Kidney capillary endothelial cell (primary cell): ENCODE measurements at regions not wholly inside any gene's neighbourhood (a gene's known extent, or its start where the extent isn't known, plus 50 kb on each side); places are given as distances from the start of the nearest gene placed in this dataset.

Experiments used
- DNase-seq: peaks from one replicate; pipeline ENCODE4 v3.0.0-alpha.2; 2018; ENCODE audit warnings: low spot score

DNA sequence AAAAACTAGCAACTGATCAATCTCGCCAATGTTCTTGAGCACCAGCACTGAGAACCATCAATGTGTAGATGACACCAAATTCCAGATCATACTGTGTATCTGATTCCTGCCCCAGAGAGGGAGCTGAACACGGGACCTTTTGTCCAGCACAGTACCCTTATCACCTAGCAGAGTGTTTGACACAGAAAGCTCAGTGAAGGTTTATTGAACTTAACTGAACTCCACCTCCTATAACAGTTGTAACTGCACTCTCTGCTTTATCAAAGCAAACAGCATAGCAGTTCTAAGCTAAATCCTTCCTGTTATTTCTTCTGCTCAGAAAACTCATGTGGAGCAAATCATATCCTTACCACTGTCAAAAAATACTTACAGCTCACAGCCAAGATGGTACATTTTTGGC, 183.4 kb upstream of the SLCO3A1 start:
- DNase-seq, result no peak

DNA sequence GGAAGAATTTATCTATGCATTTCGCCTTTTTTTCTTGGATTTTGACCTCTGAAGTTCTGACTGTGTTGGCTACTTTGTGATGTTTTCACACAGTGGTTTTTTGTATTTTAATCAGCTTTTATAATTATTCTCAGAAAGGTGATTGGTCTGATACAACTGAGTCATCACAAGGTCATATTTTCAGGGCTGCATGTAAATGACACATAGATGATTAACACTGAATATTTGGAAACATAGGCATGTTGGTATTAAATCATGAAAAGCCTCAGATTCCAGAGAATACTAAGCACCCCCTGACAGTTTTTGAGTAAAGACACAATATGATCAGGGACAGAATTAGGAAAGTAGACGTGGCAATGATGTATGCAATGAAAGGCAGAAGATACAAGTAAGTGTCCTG, 175.5 kb upstream of the SLCO3A1 start:
- no peak for DNase-seq

DNA sequence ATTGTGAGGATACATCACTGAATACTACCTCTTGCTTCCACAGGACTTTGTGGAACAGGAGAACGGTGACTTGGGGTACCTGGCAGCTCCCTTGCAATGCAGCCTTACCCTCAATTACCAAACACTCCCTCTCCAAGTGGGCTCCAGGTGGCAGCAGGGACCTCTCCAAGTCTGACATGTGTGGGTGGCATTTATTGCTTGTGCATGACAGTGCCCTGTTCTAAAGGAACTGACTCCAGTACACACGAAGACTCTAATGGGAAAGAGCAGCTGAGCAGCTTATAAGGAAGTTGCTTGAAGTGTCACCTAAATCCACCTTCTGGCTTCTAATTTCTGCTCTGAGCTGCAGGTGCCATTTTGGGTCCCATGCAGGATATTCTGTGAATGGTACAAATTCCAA, 174.1 kb upstream of the SLCO3A1 start:
- no peak for DNase-seq

DNA sequence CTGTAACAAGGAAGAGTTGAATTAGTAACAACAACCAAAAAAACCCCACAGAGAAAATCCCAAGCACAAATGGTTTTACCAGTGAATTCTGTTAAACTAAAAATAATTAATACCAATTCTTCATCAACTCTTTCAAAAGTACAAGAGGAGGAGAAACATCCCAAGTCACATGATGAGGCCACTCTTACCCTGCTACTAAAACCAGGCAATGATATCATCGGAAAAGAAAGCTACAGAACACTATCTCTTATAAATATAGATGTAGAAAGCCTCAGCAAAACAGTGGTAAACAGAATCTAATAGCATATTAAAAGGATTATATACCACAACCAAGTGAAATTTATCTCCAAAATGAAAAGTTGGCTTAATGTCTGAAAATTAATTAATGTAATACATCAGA, 168.1 kb upstream of the SLCO3A1 start:
- no peak for DNase-seq

DNA sequence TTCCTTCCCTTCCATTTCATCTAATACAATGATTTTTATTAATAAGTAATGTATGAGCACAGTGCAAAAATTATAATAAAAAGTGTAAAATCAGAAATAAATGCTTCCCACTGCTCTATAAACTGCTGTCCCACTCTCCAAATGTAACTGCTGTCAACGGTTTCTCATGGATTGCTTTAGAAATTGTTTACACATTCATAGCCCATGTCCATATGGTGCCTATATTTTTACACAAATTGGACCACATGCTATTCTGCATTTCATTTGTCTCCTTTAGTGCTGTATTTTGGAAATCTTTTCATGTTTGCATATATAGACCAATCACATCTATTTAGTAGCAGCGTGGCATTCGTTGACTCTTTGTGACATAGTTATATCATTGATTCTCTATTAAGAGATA, 164.7 kb upstream of the SLCO3A1 start:
- no peak for DNase-seq

DNA sequence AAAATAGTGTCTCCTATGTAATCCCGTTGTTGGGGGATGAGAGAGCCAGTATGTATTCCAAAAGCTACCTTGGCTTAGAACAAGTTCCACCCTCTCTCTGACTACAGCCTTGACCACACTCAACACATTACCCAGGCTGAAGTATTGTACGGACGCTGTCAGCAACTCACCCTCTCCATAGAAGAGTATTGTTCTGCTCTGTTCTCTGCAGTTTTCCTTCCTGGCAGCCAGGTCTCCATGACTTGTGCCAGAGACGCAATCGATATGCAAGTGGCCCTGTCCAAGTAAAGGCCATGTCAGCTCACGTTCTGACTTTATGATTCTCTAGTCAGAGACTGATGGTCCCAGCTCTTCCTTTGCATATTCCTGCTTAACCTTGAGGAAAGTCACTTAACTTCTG, 164.1 kb upstream of the SLCO3A1 start:
- DNase-seq, result no peak

DNA sequence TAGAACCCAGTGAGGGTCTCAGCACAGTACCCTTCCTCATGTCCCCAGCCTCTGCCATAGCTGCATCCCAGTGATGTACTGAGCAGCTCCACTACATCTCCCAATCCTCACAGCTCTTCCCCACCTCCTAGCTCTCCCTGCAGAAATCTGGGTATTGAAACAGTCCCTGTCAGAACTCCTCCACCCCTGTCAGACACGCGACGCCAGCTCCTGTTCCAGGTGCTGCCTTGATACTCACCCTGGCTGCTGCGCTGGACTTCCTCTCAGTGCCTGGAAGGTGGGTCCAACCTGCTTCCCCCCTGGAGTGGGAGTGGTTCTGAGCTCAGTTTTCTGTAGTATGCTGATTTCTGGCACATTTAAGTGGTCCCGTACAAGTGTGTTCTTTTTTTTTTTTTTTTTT, 160.9 kb upstream of the SLCO3A1 start:
- DNase-seq, result no peak

DNA sequence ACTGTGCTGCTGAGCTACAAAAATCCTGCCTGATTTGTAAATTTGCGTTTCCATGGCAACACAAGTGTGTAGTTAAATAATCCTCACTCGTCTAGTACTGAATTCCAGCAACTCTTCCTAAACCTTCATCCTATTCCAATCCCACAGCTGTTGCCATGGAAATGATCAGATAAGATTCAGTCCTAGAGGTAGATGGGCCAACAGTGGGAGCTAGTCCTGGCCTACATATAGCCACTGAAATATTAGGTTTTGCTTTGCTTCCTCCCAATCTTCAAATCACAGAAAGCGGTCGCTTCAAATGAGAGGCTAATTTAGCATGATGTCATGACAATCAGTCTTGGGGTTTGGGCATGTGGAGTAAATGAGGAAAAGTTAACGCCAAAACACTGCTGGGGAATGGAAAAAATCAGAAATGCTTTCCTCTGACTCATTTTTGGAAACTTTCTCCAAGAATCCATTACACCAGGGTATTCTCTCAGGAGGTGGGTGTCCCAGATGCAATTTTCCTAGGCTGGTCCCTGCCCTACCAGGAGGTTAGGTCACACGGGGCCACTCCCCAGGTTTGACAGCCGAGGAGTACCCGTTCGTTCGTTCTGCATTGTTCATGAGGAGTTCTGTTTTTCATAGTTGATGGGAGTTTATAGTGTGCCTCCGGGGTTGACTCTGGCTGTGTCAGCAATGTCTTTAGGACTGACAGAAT, 159.2 kb upstream of the SLCO3A1 start:
- no peak for DNase-seq

DNA sequence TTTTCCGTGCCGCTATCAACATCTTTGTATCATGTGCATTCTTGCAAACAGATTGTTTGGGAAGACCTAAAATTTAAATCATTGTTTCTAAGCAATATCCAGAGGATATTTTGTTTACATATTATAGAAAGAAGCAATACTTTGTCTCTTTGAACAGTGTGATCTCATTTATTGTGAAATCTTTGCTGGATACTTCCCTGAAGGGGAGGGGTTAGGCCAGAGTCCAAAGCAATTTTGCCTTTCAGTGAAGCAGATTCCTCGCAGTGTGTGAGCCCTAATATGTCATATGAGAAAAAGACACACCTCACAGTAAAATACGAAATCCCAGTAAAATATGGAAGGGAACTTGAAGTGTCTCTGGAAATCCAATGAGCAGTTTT, 158.7 kb upstream of the SLCO3A1 start:
- no peak for DNase-seq

DNA sequence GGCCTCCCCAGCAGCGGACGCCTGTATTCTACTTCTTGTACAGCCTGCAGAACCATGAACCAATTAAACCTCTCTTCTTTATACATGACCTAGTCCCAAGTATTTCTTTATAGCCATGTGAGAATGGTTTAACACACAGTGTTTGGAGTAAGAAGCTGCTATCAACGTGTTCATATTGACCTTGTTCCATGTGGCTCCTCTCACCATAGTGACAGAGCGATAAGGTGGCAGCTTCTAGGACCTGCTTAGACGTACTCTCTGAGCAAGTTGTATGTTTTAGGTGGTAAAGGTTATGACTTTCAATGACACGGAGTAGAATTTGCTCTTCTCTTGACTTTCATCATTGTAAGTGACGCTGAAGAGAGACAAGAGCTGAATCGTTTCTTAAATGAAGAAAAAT, 157.7 kb upstream of the SLCO3A1 start:
- DNase-seq, result no peak

DNA sequence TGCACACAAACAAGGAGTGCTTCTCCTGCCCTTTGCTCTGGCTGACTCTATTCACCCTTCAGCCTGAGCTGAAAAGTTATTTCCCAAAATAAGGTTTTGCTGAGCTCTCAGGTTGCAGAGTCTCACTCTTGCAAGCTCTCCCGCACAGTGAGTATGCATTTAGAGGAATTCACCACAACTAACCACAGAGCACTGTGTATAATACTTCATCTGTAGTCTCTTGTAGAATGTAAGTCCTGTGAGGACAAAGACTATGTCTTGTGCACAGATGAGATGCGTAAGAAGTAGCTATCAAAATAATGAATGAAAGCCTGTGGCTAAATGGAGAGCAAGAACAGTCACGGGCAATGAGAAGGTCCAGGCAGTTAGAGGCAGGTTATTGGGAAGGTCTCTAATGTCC, 156.5 kb upstream of the SLCO3A1 start:
- DNase-seq, result no peak

DNA sequence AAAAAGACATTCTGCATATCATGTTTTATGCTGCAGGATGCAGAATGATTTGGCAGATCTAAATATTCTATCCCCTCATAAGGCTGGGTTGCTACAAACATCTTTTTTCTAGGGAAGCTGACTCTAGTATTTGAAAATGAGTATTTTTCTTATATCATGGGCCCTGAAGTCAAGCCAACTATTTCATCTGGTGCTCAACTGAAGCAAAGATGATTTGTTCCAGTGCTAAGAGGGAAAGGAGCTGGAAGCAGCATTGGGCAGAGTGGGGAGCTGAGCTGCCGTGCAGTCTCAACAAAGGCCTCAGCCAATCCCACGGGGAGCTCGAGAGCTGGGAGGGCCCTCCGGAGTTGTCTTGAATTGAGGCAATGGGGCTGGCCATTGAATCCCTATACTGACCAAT, 155.3 kb upstream of the SLCO3A1 start:
- no peak for DNase-seq

DNA sequence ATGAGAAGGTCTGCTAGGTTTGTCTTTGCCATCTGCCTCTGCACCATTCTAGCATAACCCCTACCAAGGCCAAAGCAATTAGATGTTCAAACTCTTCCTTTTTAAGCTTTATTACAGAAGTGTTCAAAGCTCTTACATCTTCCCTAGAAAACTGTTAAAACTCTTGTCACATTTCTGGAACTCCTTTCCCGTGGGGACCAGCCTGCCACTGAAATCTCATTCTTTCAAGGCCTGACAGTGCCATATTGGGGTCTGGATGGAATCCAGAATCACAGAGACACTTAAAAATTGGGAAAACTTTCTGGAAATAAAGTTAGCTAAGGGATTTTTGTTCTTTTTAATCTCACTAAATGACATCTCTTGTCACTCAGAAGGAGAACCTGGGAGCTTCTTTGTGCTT, 153.8 kb upstream of the SLCO3A1 start:
- DNase-seq, result no peak

DNA sequence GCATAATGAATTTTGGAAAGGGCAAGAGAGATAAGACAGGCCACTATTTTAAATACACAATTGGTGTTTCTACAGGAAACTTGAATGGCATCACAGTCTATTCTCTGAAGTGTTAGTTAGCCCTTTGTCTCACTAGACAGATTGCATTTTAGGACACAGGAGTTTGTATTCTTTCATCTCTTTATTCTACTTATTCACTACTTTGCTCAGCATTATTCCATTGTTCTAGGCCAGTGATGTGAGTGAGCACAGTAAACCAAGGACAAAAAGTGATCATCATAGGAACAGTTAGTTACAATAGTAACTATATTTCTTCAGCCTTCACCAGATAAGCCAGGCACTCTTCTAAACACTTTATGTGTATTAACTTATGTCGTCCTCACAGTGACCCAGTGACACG, 150.2 kb upstream of the SLCO3A1 start:
- DNase-seq, result no peak

DNA sequence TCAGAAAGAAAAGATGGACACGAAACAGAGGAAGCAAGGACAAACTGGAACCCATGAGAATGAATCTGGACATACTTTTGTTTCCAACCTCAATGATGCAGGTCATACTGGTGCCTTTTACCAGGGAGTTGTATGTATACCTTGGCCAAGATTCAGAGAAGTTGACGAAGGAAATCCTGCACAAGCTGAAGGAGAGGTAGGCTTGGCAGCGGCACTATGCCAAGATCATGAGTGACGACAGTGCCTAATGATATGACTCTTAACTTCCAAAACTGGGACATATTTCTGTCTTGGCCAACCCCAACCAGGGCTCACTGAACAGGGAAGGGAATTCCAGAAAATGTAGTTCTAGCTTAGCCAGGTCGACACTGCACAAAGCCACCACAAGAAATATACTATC, 149.2 kb upstream of the SLCO3A1 start:
- DNase-seq, result no peak

DNA sequence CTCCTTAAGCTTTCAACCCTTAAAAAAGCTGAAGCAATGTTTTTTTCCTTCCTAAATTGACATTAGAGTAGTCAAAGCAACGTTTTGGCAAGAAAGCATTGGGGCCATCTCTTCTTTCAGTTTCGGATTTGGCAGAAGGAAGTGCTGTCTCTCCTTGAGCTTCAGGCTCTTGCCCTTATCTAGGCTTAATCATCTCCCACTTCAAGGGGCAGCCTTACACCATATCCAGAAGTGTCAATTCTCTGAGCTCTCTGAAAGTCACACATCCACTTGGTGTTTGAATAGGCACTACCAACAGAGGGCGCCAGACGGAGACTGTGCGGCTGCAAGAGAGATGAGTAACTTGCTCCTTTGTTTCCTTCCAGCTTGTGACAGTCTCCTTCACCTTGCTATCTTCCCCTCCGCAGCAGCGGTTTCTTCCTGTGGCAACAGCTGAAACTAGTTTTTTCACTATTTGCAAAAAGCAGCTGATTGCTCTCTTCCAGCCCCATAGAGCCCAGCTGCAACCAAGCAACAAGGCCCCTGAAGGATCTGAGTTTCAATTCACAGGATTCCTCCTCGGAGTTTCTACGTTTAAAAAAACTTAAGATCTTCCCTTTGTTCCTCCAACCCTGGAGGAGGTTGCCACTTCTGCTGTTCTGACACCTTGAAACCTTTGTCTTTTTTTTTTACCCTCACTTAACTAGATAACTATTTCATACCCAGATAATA, 147.0 kb upstream of the SLCO3A1 start:
- DNase-seq, result peak; percentile 74

DNA sequence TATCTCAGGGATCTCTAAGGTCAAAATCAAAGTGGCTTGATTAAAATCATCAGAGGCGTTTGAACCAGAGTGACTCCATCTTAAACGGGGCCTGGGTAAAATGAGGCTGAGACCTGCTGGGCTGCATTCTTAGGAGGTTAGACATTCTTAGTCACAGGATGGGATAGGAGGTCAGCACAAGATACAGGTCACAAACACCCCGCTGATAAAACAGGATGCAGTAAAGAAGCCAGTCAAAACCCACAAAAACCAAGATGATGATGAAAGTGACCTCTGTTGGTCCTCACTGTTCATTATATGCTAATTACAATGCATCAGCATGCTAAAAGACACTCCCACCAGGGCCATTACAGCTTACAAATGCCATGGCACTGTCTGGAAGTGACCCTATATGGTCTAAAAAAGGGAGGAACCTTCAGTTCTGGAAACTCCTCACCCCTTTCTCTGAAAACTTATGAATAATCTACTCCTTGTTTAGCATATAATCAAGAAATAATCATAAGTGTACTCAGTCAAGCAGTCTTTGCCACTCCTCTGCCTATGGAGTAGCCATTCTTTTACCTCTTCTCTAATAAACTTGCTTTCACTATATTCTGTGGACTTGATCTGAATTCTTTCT, 143.3 kb upstream of the SLCO3A1 start:
- no peak for DNase-seq

DNA sequence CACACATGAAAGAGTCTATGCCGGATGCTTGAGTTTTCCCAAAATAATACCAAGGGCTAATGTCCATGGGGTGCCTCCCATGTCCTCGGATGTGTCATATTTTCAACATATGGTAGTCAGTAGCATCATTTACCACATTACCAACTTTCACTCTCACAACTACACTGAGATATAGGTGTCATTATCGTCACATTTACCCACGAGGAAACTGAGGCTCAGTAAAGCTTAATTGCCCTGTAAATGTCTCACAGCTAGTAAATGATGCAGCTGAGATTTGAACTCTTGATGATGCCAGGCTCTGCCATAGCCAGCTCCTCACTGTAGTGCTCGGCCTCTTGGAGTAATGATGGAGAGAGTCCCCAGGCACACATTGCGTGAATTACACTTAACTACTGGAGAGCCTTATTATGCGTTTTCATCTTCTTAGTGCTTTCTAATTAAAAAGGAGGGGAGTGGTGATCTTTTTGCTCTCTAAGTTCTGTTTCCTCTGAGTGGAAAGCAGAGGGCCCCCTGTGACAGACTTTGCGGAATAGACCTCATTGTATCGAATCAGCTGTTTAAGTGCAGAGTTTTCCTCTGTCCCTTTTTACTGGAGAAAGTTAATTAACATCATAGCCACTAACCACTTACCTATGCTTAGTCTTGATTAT, 142.0 kb upstream of the SLCO3A1 start:
- DNase-seq, result no peak

DNA sequence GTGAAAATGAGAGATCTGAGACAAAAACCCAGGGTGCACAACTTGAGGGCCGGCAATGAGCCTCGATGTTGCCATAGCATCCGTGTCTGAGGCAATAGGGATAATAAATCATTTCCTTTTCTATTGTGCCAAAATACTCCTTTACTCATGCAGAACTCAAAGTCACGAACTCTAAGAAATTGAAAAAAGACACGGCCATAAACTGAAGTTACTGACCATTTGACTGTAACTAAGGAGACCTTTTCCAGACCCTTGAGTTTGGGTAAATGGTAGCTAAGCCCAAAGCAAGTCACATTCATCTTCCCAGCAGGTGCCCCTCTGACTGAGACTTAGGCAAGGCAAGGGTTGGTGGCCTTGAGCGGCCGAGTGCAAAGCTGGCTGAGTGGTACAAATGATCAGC, 141.2 kb upstream of the SLCO3A1 start:
- DNase-seq, result no peak

DNA sequence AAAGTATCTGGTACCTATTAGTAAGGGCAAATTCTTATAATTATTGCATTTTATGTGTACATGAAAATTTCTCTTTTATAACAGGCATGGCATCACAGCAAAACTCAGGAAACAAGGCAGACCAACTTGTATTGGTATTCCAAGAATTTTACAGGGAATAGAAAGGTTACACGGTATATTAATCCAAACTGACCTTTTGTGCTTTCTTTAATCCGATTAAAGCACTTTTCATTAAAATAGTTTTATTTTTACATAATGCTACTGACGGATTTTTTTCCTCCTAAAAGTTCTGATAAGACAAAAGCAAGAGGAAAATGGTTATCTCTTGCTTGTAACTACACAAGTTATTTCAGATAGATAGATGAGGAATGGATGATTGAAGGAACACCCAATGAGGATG, 137.0 kb upstream of the SLCO3A1 start:
- DNase-seq, result no peak

DNA sequence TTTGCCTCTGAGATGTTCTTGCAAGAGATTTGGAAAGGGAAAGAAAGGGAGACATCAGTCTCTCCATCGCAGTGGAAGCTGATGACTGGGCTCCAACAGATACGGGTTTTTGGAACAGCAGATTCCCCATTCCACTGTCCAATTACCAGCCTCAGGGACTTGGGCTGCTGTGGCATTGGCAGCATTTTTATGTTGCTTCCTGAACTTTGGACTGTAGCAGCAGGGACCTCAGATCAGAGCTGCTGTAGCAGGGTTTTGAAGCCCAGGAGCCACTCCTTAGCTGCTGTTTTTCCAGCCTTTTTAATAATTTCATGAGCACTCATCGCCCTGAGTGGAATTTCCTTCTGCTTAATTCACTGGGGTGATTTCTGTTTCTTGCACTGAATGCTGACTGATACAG, 135.7 kb upstream of the SLCO3A1 start:
- DNase-seq, result no peak

DNA sequence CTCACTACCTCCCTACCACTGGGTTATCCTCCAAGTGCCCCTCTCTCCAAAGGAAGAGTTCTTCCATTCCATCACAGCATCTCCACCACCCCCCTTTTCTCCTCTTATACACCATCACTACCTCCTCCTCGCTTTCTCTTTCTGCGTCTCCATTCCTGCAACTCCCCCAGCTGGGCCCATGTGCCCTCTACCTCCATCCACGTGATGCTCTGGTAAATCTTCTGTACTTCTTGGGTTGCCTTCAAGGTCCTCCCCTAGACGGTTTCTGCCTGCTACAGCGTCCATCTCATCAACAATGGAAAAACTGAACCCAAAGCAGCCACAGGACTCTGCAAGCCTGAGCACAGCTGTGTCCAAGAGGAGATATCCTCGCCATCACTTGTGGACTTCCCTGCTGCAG, 129.5 kb upstream of the SLCO3A1 start:
- DNase-seq, result no peak

DNA sequence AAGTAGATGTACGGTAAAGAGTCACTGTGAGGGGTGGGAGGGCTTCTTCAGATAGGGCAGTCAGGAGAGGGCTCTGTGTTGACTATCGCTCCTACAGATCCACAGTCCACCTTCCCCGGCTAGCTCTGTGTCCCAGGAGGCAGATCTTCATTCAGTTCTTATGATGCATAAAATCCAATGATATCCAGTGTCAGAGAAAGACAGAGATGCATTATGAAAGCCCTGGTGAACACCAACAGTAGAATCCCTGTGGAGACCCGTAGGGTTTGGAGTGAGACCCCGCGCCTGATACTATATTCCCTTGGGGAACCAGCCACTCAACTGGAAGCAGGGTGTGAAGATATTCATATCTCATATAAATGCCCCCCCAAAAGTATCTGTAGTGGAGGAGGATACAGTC, 119.8 kb upstream of the SLCO3A1 start:
- DNase-seq, result no peak
